C4-2B (cell line): ENCODE measurements at regions not wholly inside any gene's neighbourhood (a gene's known extent, or its start where the extent isn't known, plus 50 kb on each side); places are given as distances from the start of the nearest gene placed in this dataset.

Experiments
- H3K27ac ChIP-seq: fragments of 450-650 bp; 2 replicates; pipeline ENCODE4 v1.5.1; 2017
- CTCF ChIP-seq: fragments of 450-650 bp; conservative IDR thresholded peaks from 2 replicates; pipeline ENCODE4 v1.5.1; 2017; ENCODE audit warnings: mild to moderate bottlenecking
- ZFX ChIP-seq: fragments of 450-650 bp; IDR thresholded peaks from 2 replicates; pipeline ENCODE4 v1.6.1; 2017

DNA sequence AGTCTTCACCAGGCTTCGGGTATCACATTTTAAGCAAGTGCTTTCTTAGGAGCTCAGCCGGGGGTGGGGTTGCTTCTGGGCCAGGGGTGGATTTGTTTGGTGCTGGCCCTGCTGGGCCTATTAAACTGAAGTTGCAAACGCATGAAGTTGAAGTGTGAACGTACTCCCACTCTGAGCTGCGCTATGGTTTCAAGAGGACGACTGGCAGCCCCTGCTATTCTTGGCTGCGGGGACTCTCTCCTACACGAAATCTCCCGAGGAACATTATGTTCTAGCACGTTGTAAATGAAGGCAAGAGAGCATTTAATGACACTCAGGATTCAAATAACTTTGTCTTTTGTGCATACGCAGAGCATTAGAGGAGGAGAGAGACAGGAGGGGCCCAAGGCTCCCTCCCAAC is 401.3 kb upstream of the BOD1L1 start:
- TF ChIP-seq ZFX (no peak), CTCF (no peak)
- no peak overlapping the region for H3K27ac ChIP-seq

DNA sequence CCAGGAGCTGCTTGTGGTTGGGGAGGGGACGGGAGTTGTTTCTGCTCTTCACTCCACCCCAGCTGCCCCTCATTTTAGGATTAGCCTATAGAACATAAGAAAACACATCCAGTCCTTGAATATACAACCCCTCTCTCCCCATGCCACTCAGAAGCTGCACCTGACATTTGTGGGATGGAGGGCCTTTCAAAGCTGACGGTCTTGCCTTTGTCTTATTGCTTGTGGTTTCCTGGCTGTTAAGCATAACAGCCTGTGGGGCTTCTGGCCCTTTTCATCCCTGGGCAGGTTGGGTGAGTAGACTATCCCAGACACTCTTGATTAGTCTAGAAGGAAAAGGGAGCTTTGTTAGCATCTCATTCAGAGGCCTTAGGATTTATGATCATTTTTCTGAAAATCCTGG is 407.6 kb upstream of the BOD1L1 start:
- H3K27ac ChIP-seq, result no peak overlapping the region
- TF ChIP-seq CTCF, result no peak
- no peak for TF ChIP-seq ZFX

DNA sequence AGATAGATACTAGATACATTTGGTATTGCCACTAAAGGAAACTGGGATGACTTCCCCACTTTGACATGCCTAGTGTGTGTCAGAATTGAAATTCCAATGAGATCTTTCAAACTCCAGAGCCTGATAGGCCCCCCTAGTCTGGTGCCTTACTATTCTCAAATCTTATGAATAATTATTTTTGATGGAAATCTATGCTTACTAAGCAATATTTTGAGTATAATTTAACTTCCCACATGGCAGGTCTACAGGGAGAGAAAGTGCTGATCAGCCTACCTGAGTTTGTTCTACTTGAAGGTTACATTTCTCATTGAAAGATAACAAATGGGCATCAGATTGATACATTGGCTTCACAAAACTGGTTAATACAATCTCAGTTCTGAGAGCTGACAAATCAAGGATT is 415.7 kb upstream of the BOD1L1 start:
- TF ChIP-seq CTCF, result no peak
- TF ChIP-seq ZFX, result no peak
- H3K27ac ChIP-seq, result no peak overlapping the region

GRCh38 chr4:14046642-14047041 is 419.1 kb upstream of the BOD1L1 start:
- H3K27ac ChIP-seq, result no peak overlapping the region
- TF ChIP-seq CTCF (no peak), ZFX (no peak)

GRCh38 chr4:14047840-14048239 is 420.3 kb upstream of the BOD1L1 start:
- no peak overlapping the region for H3K27ac ChIP-seq
- TF ChIP-seq CTCF, result no peak
- TF ChIP-seq ZFX, result no peak

DNA sequence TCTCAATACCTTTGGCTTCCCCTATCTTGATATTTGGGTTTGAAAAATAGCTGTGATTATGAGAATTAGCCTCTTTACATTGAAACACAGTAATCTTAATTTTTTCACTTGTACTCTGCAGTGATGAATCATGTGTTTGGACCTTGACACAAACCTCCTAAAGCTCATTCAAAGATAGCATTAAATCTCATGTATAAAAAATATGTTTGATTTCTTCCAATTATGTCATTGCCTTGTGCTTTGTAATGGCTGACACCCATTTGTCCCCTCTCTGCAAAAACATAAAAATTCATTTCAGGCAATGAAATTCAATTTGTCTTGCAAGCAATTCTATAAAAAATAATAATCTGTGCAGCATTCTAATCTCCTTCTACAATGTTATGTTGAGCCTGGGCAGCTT is 422.4 kb upstream of the BOD1L1 start:
- TF ChIP-seq ZFX (no peak), CTCF (no peak)
- H3K27ac ChIP-seq, result no peak overlapping the region

DNA sequence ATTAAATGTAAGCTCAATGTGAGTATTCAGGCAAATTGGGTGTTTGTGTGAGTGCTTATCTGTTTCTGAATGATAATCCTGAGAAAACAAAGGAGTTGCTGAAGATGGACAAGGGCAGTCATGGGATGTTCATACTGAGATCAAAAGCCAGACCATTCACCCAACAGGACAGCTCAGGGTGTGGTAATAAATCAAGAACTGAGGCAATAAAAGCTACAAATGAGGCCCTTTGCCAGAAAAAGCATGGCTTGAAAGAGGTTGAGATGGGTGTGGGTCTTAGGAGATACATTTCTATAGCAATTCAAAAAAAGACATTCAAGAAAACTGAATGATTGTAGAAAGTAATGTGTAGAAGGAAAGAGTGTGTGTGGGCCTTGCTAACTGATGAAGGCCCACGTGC is 425.8 kb upstream of the BOD1L1 start:
- TF ChIP-seq CTCF (no peak), ZFX (no peak)
- H3K27ac ChIP-seq, result no peak overlapping the region
